ENCODE measurements at regions not wholly inside any gene's neighbourhood (a gene's known extent, or its start where the extent isn't known, plus 50 kb on each side); places are given as distances from the start of the nearest gene placed in this dataset.

- TF ChIP-seq, protein P1, sequence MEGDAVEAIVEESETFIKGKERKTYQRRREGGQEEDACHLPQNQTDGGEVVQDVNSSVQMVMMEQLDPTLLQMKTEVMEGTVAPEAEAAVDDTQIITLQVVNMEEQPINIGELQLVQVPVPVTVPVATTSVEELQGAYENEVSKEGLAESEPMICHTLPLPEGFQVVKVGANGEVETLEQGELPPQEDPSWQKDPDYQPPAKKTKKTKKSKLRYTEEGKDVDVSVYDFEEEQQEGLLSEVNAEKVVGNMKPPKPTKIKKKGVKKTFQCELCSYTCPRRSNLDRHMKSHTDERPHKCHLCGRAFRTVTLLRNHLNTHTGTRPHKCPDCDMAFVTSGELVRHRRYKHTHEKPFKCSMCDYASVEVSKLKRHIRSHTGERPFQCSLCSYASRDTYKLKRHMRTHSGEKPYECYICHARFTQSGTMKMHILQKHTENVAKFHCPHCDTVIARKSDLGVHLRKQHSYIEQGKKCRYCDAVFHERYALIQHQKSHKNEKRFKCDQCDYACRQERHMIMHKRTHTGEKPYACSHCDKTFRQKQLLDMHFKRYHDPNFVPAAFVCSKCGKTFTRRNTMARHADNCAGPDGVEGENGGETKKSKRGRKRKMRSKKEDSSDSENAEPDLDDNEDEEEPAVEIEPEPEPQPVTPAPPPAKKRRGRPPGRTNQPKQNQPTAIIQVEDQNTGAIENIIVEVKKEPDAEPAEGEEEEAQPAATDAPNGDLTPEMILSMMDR (IDR thresholded peaks at IDR 0.05; ENCODE audit: low read depth, low read length) = no peak
- ChIA-PET POLR2A (no interaction called here), CTCF (no interaction called here)
- Histone ChIP-seq H3K4me3 (ENCODE audit: low read depth, low read length) (no peak overlapping the region), H3K27me3 (ENCODE audit: control insufficient read depth, insufficient read depth, low read length) (no peaks in the 10 kb centered on the region), H3K27ac (ENCODE audit: low read depth, low read length) (no peak overlapping the region), H3K9me3 (ENCODE audit: control insufficient read depth, insufficient read depth, low read length) (peaks cover 6% of the 10 kb centered on the region; the same call in 1 of the 2 replicates)
- DNase-seq (ENCODE audit: low read depth, low spot score) = no peak
Measured at GRCh38 chr16:35302859-35303258, 1843.4 kb downstream of the TP53TG3F start.

DNA sequence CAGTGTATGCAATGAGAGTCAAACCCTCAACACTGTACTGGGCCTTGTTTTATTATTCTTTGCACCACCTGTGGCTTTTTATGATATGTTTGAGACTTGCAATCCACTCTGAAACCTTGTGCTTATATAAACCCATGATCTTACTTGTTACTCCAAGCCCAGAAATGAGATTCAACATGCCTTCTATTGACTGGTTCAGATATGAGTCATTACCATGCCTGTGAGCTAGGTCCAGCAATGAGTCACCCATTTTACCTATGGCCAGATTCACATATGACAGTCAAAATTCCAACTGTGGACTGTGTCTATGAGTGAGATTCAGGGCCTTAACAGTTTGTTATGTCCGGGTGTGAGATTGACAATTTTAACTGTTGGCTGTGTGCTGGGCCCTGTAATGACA lies 1846.1 kb downstream of the TP53TG3F start:
- TF ChIP-seq, protein P1 (IDR thresholded peaks at IDR 0.05; ENCODE audit: low read depth, low read length) = no peak
- Histone ChIP-seq H3K27ac (ENCODE audit: low read depth, low read length) (no peak overlapping the region), H3K27me3 (ENCODE audit: control insufficient read depth, insufficient read depth, low read length) (no peaks in the 10 kb centered on the region), H3K9me3 (ENCODE audit: control insufficient read depth, insufficient read depth, low read length) (peaks cover 17% of the 10 kb centered on the region), H3K4me3 (ENCODE audit: low read depth, low read length) (no peak overlapping the region)
- DNase-seq (ENCODE audit: low read depth, low spot score) = no peak
- CTCF ChIA-PET = no interaction called here
- POLR2A ChIA-PET = no interaction called here

GRCh38 chr16:35306915-35307314 lies 1847.5 kb downstream of the TP53TG3F start:
- CTCF ChIA-PET = no interaction called here
- TF ChIP-seq, protein P1 (IDR thresholded peaks at IDR 0.05; ENCODE audit: low read depth, low read length) = no peak
- Histone ChIP-seq H3K27ac (ENCODE audit: low read depth, low read length) (no peak overlapping the region), H3K4me3 (ENCODE audit: low read depth, low read length) (no peak overlapping the region), H3K27me3 (ENCODE audit: control insufficient read depth, insufficient read depth, low read length) (no peaks in the 10 kb centered on the region), H3K9me3 (ENCODE audit: control insufficient read depth, insufficient read depth, low read length) (peaks cover 31% of the 10 kb centered on the region)
- no peak for DNase-seq (ENCODE audit: low read depth, low spot score)
- POLR2A ChIA-PET = no interaction called here

DNA sequence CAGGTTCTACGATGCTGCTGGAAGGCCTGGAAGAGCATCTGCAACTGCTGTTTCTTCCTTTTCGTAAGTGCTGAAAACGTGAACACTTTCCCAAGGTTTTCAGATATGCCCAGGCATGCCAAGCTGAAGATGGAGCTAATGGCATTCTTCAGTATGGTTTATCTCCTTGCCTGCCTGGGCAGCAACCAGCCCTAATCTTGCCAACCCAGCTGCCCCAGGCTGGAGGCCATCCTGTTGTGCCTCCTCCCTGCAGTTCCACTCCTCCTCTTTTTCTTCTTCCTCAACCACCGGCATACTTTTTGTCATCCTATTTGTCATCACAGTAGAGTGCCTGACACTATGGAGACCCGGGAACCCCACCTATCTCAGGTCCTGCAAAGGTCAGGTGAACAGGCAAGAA lies 1849.3 kb downstream of the TP53TG3F start:
- ChIA-PET POLR2A (no interaction called here), CTCF (no interaction called here)
- Histone ChIP-seq H3K4me3 (ENCODE audit: low read depth, low read length) (no peak overlapping the region), H3K27me3 (ENCODE audit: control insufficient read depth, insufficient read depth, low read length) (no peaks in the 10 kb centered on the region), H3K9me3 (ENCODE audit: control insufficient read depth, insufficient read depth, low read length) (peaks cover 34% of the 10 kb centered on the region), H3K27ac (ENCODE audit: low read depth, low read length) (no peak overlapping the region)
- TF ChIP-seq, protein P1 (IDR thresholded peaks at IDR 0.05; ENCODE audit: low read depth, low read length) = no peak
- DNase-seq (ENCODE audit: low read depth, low spot score) = no peak

- H3K9me3 ChIP-seq (ENCODE audit: control insufficient read depth, insufficient read depth, low read length) = peaks cover 50% of the 10 kb centered on the region
- H3K27me3 ChIP-seq (ENCODE audit: control insufficient read depth, insufficient read depth, low read length) = no peaks in the 10 kb centered on the region
- no peak overlapping the region for H3K4me3 ChIP-seq (ENCODE audit: low read depth, low read length)
- no peak overlapping the region for H3K27ac ChIP-seq (ENCODE audit: low read depth, low read length)
- TF ChIP-seq, protein P1 (IDR thresholded peaks at IDR 0.05; ENCODE audit: low read depth, low read length) = no peak
- no peak for DNase-seq (ENCODE audit: low read depth, low spot score)
- POLR2A ChIA-PET = no interaction called here
- CTCF ChIA-PET = no interaction called here
Measured at GRCh38 chr16:35310999-35311398, 1851.6 kb downstream of the TP53TG3F start.
